ENCODE measurements at regions not wholly inside any gene's neighbourhood (a gene's known extent, or its start where the extent isn't known, plus 50 kb on each side); places are given as distances from the start of the nearest gene placed in this dataset.
"Not testable (repeated sequence)": the region's sequence is repeated elsewhere in the genome, so short reads cannot be mapped to it uniquely, and the experiment has no call there.

GRCh38 chr12:25315388-25315787 is 64.7 kb upstream of the KRAS start (continued):
- TF ChIP-seq ZBTB11 (CRISPR knock-in tag; IDR thresholded peaks at IDR 0.05), result no peak

GRCh38 chr12:25313266-25313990 is 62.7 kb upstream of the KRAS start:
- H3K79me2 ChIP-seq (ENCODE audit: control insufficient read depth, insufficient read depth, low read length); ATAC-seq; H3K4me2 ChIP-seq (ENCODE audit: control insufficient read depth, insufficient read depth); H2AFZ ChIP-seq (ENCODE audit: control insufficient read depth, low read depth, low read length); H3K4me1 ChIP-seq (ENCODE audit: control insufficient read depth, insufficient read depth, low read length); in situ Hi-C loops (cut with MboI); SMC1A ChIA-PET (ENCODE audit: uncharacterized antibody, unreplicated experiment); H4K20me1 ChIP-seq (ENCODE audit: control insufficient read depth, insufficient read depth); H3K27me3 ChIP-seq (replicated peaks in 1 of 2; ENCODE audit: control insufficient read depth in 2 of 2, insufficient read depth in 2 of 2, low read length in 1 of 2); H3K27ac ChIP-seq (ENCODE audit: control insufficient read depth, insufficient read depth); H3K9me3 ChIP-seq (replicated peaks; ENCODE audit: control insufficient read depth, insufficient read depth, low read length); H3K36me3 ChIP-seq (ENCODE audit: control insufficient read depth in 2 of 2, insufficient read depth in 2 of 2, low read length in 1 of 2); H3K9ac ChIP-seq (ENCODE audit: control insufficient read depth, insufficient read depth, low read length); intact Hi-C loops (cut with micrococcal nuclease; ENCODE audit: unreplicated experiment); H3K4me3 ChIP-seq; BruUV-seq (replicated peaks); FAIRE-seq; DNase-seq (ENCODE audit: low read depth, low spot score); RAD21 ChIA-PET (ENCODE audit: unreplicated experiment); CTCF ChIA-PET: not testable (repeated sequence)
- WGBS (ENCODE audit: insufficient coverage, insufficient replicate concordance, low lambda C conversion rate, missing lambda C conversion rate), result 53% methylated on average over 4 of the region's 4 CpGs
- POLR2A ChIA-PET, result interaction anchor here (0.6 kb wide), 1 partner anchor 39 kb away, joined by 3 read pairs; no protein-coding TSS in a partner anchor
